ENCODE measurements at regions not wholly inside any gene's neighbourhood (a gene's known extent, or its start where the extent isn't known, plus 50 kb on each side); places are given as distances from the start of the nearest gene placed in this dataset.

DNA sequence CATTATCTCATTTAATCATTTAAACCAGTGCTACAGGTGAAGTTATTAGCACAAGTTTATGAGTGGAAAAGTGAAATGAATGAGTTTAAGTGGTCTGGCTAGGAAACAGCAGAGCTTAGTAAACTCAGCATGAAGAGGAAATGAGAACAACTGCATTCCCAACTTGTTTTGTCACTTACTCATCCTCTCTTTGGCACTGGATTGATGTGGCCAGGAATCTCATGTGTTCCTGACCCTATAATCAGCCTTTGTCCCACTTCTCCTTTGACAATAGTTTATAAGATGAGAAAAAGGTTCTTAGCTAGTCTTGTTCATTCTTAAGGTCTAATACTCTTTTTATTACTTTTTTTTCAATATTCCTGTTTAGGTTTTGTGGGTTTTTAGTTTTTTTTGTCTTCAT is 559.2 kb upstream of the TLE4 start:
- no peaks in the 10 kb centered on the region for H3K9me2 ChIP-seq (replicated peaks; ENCODE audit: insufficient read depth, low read length)
- no peak overlapping the region for H3K4me2 ChIP-seq (ENCODE audit: low read depth, low read length, poor library complexity, severe bottlenecking)
- no peaks in the 10 kb centered on the region for H3F3A ChIP-seq (ENCODE audit: insufficient read depth)
- no peaks in the 10 kb centered on the region for H3K36me3 ChIP-seq (ENCODE audit: low read length)
- H3K79me2 ChIP-seq (ENCODE audit: insufficient read depth, low read length), result no peaks in the 10 kb centered on the region
- H4K20me1 ChIP-seq (ENCODE audit: low read depth, low read length), result no peaks in the 10 kb centered on the region
- no peaks in the 10 kb centered on the region for H3K9me3 ChIP-seq (ENCODE audit: insufficient read depth, low read length)
- H3K4me3 ChIP-seq (ENCODE audit: insufficient read depth, low read length, poor library complexity, severe bottlenecking), result no peak overlapping the region
- TF ChIP-seq, protein P1, sequence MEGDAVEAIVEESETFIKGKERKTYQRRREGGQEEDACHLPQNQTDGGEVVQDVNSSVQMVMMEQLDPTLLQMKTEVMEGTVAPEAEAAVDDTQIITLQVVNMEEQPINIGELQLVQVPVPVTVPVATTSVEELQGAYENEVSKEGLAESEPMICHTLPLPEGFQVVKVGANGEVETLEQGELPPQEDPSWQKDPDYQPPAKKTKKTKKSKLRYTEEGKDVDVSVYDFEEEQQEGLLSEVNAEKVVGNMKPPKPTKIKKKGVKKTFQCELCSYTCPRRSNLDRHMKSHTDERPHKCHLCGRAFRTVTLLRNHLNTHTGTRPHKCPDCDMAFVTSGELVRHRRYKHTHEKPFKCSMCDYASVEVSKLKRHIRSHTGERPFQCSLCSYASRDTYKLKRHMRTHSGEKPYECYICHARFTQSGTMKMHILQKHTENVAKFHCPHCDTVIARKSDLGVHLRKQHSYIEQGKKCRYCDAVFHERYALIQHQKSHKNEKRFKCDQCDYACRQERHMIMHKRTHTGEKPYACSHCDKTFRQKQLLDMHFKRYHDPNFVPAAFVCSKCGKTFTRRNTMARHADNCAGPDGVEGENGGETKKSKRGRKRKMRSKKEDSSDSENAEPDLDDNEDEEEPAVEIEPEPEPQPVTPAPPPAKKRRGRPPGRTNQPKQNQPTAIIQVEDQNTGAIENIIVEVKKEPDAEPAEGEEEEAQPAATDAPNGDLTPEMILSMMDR (IDR thresholded peaks at IDR 0.05; ENCODE audit: insufficient read depth, low read length, poor library complexity, severe bottlenecking), result no peak
- TF ChIP-seq EZH2phosphoT487 (conservative IDR thresholded peaks at IDR 0.05; ENCODE audit: low read length), result no peak
- H3K27ac ChIP-seq (ENCODE audit: low read depth, low read length), result no peak overlapping the region
- H3K27me3 ChIP-seq (ENCODE audit: low read length), result no peaks in the 10 kb centered on the region
- H3K9ac ChIP-seq (ENCODE audit: low read length), result no peak overlapping the region
- H2AFZ ChIP-seq (ENCODE audit: low read depth, low read length, severe bottlenecking), result no peak overlapping the region

GRCh38 chr9:79013715-79014610 is 557.8 kb upstream of the TLE4 start:
- H3K4me2 ChIP-seq (ENCODE audit: low read depth, low read length, poor library complexity, severe bottlenecking), result no peak overlapping the region
- H2AFZ ChIP-seq (ENCODE audit: low read depth, low read length, severe bottlenecking), result no peak overlapping the region
- H3K36me3 ChIP-seq (ENCODE audit: low read length), result no peaks in the 10 kb centered on the region
- H3K9me2 ChIP-seq (replicated peaks; ENCODE audit: insufficient read depth, low read length), result no peaks in the 10 kb centered on the region
- H3K9me3 ChIP-seq (ENCODE audit: insufficient read depth, low read length), result no peaks in the 10 kb centered on the region
- H3K27me3 ChIP-seq (ENCODE audit: low read length), result no peaks in the 10 kb centered on the region
- H4K20me1 ChIP-seq (ENCODE audit: low read depth, low read length), result no peaks in the 10 kb centered on the region
- TF ChIP-seq EZH2phosphoT487 (conservative IDR thresholded peaks at IDR 0.05; ENCODE audit: low read length), result no peak
- TF ChIP-seq, protein P1 (IDR thresholded peaks at IDR 0.05; ENCODE audit: insufficient read depth, low read length, poor library complexity, severe bottlenecking), result no peak
- no peak overlapping the region for H3K27ac ChIP-seq (ENCODE audit: low read depth, low read length)
- no peaks in the 10 kb centered on the region for H3F3A ChIP-seq (ENCODE audit: insufficient read depth)
- no peak overlapping the region for H3K9ac ChIP-seq (ENCODE audit: low read length)
- no peaks in the 10 kb centered on the region for H3K79me2 ChIP-seq (ENCODE audit: insufficient read depth, low read length)
- H3K4me3 ChIP-seq (ENCODE audit: insufficient read depth, low read length, poor library complexity, severe bottlenecking), result no peak overlapping the region

DNA sequence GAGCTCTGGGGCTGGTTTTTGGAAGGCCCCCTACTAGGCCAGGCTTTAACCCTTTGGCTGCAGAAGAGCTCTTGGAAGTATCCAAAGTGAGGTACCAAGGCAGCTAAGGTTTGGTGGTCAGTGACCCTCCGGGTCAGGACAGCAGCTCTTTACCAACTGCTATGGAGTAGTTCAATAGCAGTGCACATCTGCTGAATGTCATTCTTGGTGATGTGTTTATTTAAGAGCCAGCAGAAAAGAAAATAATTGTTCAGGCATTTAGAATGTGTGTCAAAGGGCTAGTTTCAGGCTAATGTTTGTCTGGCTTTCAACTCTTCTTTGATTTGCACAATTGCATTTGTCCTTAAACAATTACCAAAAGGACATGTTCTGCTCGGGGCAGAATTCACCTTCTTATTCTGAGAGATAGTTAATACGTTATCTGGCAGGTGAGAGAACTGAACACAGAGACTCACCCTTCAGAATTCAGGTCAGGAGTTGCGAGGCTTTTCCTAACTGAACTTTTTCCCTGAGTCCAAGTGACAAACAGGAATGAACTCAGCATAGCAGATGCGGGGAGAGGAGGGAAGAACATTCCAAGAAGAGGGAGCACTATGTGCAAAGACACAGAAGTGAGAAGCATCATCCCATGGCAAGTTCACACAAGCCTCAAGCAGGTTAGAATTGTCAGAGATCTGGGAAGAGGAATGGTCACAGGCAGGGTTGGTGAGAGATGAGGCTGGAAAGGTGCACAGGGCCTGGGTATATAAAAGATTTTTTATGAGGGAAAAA is 556.7 kb upstream of the TLE4 start:
- Histone ChIP-seq H3K79me2 (ENCODE audit: insufficient read depth, low read length) (no peaks in the 10 kb centered on the region), H3K9me3 (ENCODE audit: insufficient read depth, low read length) (no peaks in the 10 kb centered on the region), H2AFZ (ENCODE audit: low read depth, low read length, severe bottlenecking) (no peak overlapping the region), H3K9ac (ENCODE audit: low read length) (no peak overlapping the region), H3K36me3 (ENCODE audit: low read length) (no peaks in the 10 kb centered on the region), H3F3A (ENCODE audit: insufficient read depth) (no peaks in the 10 kb centered on the region), H3K4me3 (ENCODE audit: insufficient read depth, low read length, poor library complexity, severe bottlenecking) (no peak overlapping the region), H3K27ac (ENCODE audit: low read depth, low read length) (no peak overlapping the region), H4K20me1 (ENCODE audit: low read depth, low read length) (no peaks in the 10 kb centered on the region), H3K9me2 (replicated peaks; ENCODE audit: insufficient read depth, low read length) (no peaks in the 10 kb centered on the region), H3K4me2 (ENCODE audit: low read depth, low read length, poor library complexity, severe bottlenecking) (no peak overlapping the region), H3K27me3 (ENCODE audit: low read length) (no peaks in the 10 kb centered on the region)
- TF ChIP-seq, protein P1 (IDR thresholded peaks at IDR 0.05; ENCODE audit: insufficient read depth, low read length, poor library complexity, severe bottlenecking), result no peak
- no peak for TF ChIP-seq EZH2phosphoT487 (conservative IDR thresholded peaks at IDR 0.05; ENCODE audit: low read length)
